Tibial nerve (tissue), 3 donors: ENCODE measurements at regions not wholly inside any gene's neighbourhood (a gene's known extent, or its start where the extent isn't known, plus 50 kb on each side); places are given as distances from the start of the nearest gene placed in this dataset.

Experiments used
- CTCF ChIP-seq, 5 experiments: fragments of 200-600 bp in 3 of 5; fragments of 450-650 bp in 2 of 5; sonication (generic) in 3 of 5; IDR thresholded peaks; one replicate each; pipeline ENCODE4 v1.5.1; 2016 to 2019; ENCODE audit warnings: antibody characterized with exemption in 5 of 5, mild to moderate bottlenecking in 3 of 5, moderate library complexity in 2 of 5
- POLR2A ChIP-seq, 2 donors: fragments of 450-650 bp; IDR thresholded peaks; one replicate each; pipeline ENCODE4 v1.6.1; 2017; ENCODE audit warnings: antibody characterized with exemption in 2 of 2, mild to moderate bottlenecking in 2 of 2, moderate library complexity in 2 of 2

GRCh38 chr14:27315947-27316346 is 718.1 kb upstream of the NOVA1 start:
- TF ChIP-seq CTCF (IDR thresholded peaks at IDR 0.05) (no peak), POLR2A (IDR thresholded peaks at IDR 0.05) (no peak)
